NT2/D1 (cell line): ENCODE measurements at regions not wholly inside any gene's neighbourhood (a gene's known extent, or its start where the extent isn't known, plus 50 kb on each side); places are given as distances from the start of the nearest gene placed in this dataset.

ENCODE experiments used
- SUZ12 ChIP-seq: IDR thresholded peaks from 2 replicates; pipeline ENCODE4 v1.6.1; 2011; ENCODE audit not compliant: insufficient read length, insufficient read depth; ENCODE audit errors: extremely low read depth
- YY1 ChIP-seq: IDR thresholded peaks from 2 replicates; pipeline ENCODE4 v1.6.1; 2011; ENCODE audit not compliant: insufficient read length, insufficient read depth

GRCh38 chr18:28626756-28627155 lies 449.8 kb upstream of the CDH2 start:
- TF ChIP-seq YY1 (no peak), SUZ12 (no peak)
